ENCODE measurements at regions not wholly inside any gene's neighbourhood (a gene's known extent, or its start where the extent isn't known, plus 50 kb on each side); places are given as distances from the start of the nearest gene placed in this dataset.

GRCh38 chr14:87067061-87067460 is 925.9 kb downstream of the GALC start:
- TF ChIP-seq CTCF (IDR thresholded peaks at IDR 0.05), result no peak
- Mint-ChIP-seq H3K27ac (no peak overlapping the region), H3K27me3 (ENCODE audit: low read depth, poor library complexity) (peaks cover 4% of the 10 kb centered on the region), H3K4me3 (no peak overlapping the region), H3K36me3 (ENCODE audit: low read depth) (no peaks in the 10 kb centered on the region), H3K4me1 (peaks cover 8% of the 10 kb centered on the region), H3K9me3 (no peaks in the 10 kb centered on the region)
- no peak for DNase-seq

- no peak for DNase-seq
- TF ChIP-seq CTCF (IDR thresholded peaks at IDR 0.05), result peak; percentile 45
- peaks cover 8% of the 10 kb centered on the region for H3K4me1 Mint-ChIP-seq
- no peaks in the 10 kb centered on the region for H3K36me3 Mint-ChIP-seq (ENCODE audit: low read depth)
- H3K27ac Mint-ChIP-seq, result no peak overlapping the region
- peaks cover 4% of the 10 kb centered on the region for H3K27me3 Mint-ChIP-seq (ENCODE audit: low read depth, poor library complexity)
- H3K9me3 Mint-ChIP-seq, result no peaks in the 10 kb centered on the region
- H3K4me3 Mint-ChIP-seq, result no peak overlapping the region
Observed at GRCh38 chr14:87066221-87066817, 926.7 kb downstream of the GALC start.

- Mint-ChIP-seq H3K36me3 (ENCODE audit: low read depth) (no peaks in the 10 kb centered on the region), H3K4me3 (no peak overlapping the region), H3K27ac (no peak overlapping the region), H3K27me3 (ENCODE audit: low read depth, poor library complexity) (peaks cover 4% of the 10 kb centered on the region), H3K4me1 (peaks cover 8% of the 10 kb centered on the region), H3K9me3 (no peaks in the 10 kb centered on the region)
- no peak for TF ChIP-seq CTCF (IDR thresholded peaks at IDR 0.05)
- no peak for DNase-seq
Observed at GRCh38 chr14:87065366-87065765, 927.6 kb downstream of the GALC start.

- H3K4me3 Mint-ChIP-seq, result no peak overlapping the region
- H3K27ac Mint-ChIP-seq, result no peak overlapping the region
- H3K27me3 Mint-ChIP-seq (ENCODE audit: low read depth, poor library complexity), result no peaks in the 10 kb centered on the region
- no peak for DNase-seq
- H3K4me1 Mint-ChIP-seq, result peaks cover 8% of the 10 kb centered on the region
- no peak for TF ChIP-seq CTCF (IDR thresholded peaks at IDR 0.05)
- no peaks in the 10 kb centered on the region for H3K9me3 Mint-ChIP-seq
- H3K36me3 Mint-ChIP-seq (ENCODE audit: low read depth), result no peaks in the 10 kb centered on the region
Observed at GRCh38 chr14:87063181-87063580, 929.8 kb downstream of the GALC start.

GRCh38 chr14:87060405-87060804 is 932.6 kb downstream of the GALC start:
- H3K27me3 Mint-ChIP-seq (ENCODE audit: low read depth, poor library complexity), result no peaks in the 10 kb centered on the region
- H3K9me3 Mint-ChIP-seq, result no peaks in the 10 kb centered on the region
- H3K4me1 Mint-ChIP-seq, result peaks cover 1% of the 10 kb centered on the region
- H3K36me3 Mint-ChIP-seq (ENCODE audit: low read depth), result no peaks in the 10 kb centered on the region
- no peak for DNase-seq
- TF ChIP-seq CTCF (IDR thresholded peaks at IDR 0.05), result no peak
- H3K27ac Mint-ChIP-seq, result no peak overlapping the region
- H3K4me3 Mint-ChIP-seq, result no peak overlapping the region

- Mint-ChIP-seq H3K36me3 (ENCODE audit: low read depth) (no peaks in the 10 kb centered on the region), H3K4me1 (peaks cover 9% of the 10 kb centered on the region), H3K9me3 (no peaks in the 10 kb centered on the region), H3K27ac (no peak overlapping the region), H3K27me3 (ENCODE audit: low read depth, poor library complexity) (no peaks in the 10 kb centered on the region), H3K4me3 (no peak overlapping the region)
- TF ChIP-seq CTCF (IDR thresholded peaks at IDR 0.05), result no peak
- no peak for DNase-seq
Observed at GRCh38 chr14:87059060-87059839, 933.7 kb downstream of the GALC start.

All from nephron progenitor cell (in vitro differentiated cells).